ENCODE measurements at regions not wholly inside any gene's neighbourhood (a gene's known extent, or its start where the extent isn't known, plus 50 kb on each side); places are given as distances from the start of the nearest gene placed in this dataset.
"Not testable (repeated sequence)": the region's sequence is repeated elsewhere in the genome, so short reads cannot be mapped to it uniquely, and the experiment has no call there.

DNA sequence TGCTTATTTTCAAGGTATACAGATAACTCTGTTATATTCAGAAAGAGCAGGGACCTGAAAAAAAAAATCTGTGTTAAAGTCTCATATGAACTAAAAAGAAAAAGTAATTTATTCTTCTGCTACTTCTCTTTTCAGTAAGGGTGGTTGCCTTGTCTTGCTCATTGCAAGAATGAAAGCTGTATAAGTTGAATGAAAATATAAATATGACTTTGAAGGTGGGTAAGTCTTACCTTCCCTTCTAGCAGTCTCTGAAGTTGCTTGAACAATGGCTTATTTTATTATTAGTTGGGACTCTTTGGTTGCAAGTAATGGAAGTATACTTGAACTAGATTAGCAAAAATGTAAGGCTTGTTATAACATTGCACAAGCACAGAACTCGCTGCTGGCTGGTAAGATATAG lies 1554.9 kb downstream of the SI start:
- Mint-ChIP-seq H3K4me3 (no peak overlapping the region), H3K4me1 (no peaks in the 10 kb centered on the region), H3K27me3 (no peaks in the 10 kb centered on the region), H3K9me3 (peaks cover 3% of the 10 kb centered on the region), H3K36me3 (ENCODE audit: low read depth) (no peaks in the 10 kb centered on the region), H3K27ac (no peak overlapping the region)
- ChIA-PET POLR2A (no interaction called here), CTCF (no interaction called here)
- no peak for DNase-seq

DNA sequence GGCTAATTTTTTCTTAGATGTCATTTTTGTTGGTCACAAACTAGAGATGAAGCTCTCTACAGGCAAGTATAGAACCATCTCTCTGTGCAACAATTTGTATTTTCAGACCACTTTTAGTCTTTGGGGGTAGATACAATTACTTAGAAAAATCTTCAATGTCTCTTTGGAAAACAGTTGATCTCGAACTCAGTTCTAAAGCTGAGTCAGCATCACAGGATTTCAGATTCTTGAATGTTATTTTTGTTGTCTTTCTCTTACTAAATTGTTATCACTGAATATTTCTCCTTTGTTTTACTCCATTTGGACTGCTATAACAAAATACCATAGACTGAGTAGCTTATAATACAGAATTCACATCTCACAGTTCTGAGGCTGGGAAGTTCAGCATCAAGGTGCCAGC lies 1557.0 kb downstream of the SI start:
- DNase-seq: no peak
- CTCF ChIA-PET: no interaction called here
- Mint-ChIP-seq H3K36me3 (ENCODE audit: low read depth) (no peaks in the 10 kb centered on the region), H3K27ac (no peak overlapping the region), H3K4me1 (no peaks in the 10 kb centered on the region), H3K27me3 (no peaks in the 10 kb centered on the region), H3K9me3 (peaks cover 3% of the 10 kb centered on the region), H3K4me3 (no peak overlapping the region)
- POLR2A ChIA-PET: no interaction called here

DNA sequence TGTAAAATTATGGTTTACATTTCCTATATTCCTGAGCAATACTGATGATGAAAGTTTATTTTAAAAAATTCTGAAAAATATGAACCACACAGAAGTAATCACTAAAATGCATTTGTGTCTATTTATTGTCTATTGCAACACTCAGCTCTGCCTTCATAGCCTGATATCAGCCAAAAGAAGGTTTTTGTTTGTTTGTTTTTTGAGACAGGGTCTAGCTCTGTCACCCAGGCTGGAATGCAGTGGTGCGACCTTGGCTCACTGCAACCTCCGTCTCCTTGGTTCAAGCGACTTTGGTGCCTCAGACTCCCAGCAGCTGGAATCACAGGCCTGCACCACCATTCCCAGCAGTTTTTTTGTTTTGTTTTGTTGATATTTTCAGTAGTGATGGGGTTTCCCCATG lies 1560.2 kb downstream of the SI start:
- H3K27ac Mint-ChIP-seq: no peak overlapping the region
- no peaks in the 10 kb centered on the region for H3K36me3 Mint-ChIP-seq (ENCODE audit: low read depth)
- peaks cover 4% of the 10 kb centered on the region for H3K9me3 Mint-ChIP-seq
- no peaks in the 10 kb centered on the region for H3K27me3 Mint-ChIP-seq
- no peaks in the 10 kb centered on the region for H3K4me1 Mint-ChIP-seq
- DNase-seq: no peak
- ChIA-PET CTCF (no interaction called here), POLR2A (no interaction called here)
- H3K4me3 Mint-ChIP-seq: no peak overlapping the region

DNA sequence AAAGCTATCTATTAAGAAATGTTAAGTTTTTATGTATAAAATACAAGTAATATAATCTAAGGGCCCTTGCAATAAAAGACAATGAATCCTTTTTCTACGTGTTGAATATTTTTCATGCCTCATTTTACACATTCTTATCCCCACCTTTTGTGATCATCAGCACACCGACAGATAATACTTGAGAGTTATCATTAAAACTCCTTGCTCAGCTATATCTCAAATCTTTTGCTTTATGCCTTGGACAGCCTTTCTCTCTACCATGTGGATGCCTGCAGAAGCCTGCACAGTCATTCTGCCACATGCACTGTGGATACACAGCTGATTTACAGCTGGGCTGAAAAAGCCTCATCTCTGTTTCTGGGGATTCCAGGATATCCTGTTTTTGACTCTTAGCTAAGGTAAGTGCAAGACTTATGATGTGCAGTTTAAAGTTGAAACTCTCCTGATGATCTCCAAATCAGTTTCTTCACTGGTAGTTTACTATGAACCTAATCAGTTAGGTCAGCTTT lies 1565.1 kb downstream of the SI start:
- Mint-ChIP-seq H3K27me3 (no peaks in the 10 kb centered on the region), H3K36me3 (ENCODE audit: low read depth) (no peaks in the 10 kb centered on the region), H3K27ac (no peak overlapping the region), H3K4me1 (no peaks in the 10 kb centered on the region), H3K9me3 (peaks cover 2% of the 10 kb centered on the region), H3K4me3 (no peak overlapping the region)
- CTCF ChIA-PET: no interaction called here
- POLR2A ChIA-PET: no interaction called here
- no peak for DNase-seq

DNA sequence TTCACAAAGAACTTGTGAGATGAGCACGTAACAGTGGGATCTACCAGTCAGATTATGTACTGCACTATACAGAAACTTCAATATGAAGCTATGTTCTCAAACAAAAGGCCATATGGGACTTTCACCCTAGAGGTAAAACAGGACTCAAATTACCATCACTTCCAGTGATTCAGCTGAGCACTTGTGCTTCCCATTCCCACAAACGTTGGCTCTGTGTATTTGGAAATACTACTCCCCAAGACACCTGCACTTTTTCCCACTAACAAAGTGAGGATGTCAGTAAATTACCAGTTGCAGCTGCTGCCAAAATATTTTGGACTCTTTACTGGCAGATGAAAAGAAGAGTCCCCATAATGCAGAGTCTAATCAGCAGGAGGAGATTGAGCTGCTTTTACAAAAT lies 1570.1 kb downstream of the SI start:
- ChIA-PET CTCF (no interaction called here), POLR2A (no interaction called here)
- no peaks in the 10 kb centered on the region for H3K36me3 Mint-ChIP-seq (ENCODE audit: low read depth)
- H3K4me3 Mint-ChIP-seq: no peak overlapping the region
- DNase-seq: no peak
- H3K27ac Mint-ChIP-seq: no peak overlapping the region
- H3K9me3 Mint-ChIP-seq: peaks cover 2% of the 10 kb centered on the region
- no peaks in the 10 kb centered on the region for H3K4me1 Mint-ChIP-seq
- H3K27me3 Mint-ChIP-seq: no peaks in the 10 kb centered on the region

DNA sequence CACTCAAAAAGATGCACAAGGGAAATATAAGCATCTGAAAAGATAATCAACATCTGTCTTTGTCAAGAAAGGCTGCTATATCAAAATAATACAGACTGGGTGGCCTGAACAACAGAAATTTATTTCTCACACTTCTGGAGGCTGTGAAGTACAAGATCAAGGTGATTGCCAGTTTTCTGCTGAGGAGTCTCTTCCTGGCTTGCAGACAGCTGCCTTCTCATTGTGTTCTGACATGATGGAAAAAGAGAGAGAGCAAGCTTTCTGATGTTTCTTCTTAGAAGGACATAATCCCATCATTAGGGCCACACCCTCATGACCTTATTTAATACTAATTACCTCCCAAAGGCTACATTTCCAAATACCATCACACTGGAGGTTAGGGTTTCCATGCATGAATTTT lies 1573.3 kb downstream of the SI start:
- DNase-seq: no peak
- Mint-ChIP-seq H3K36me3 (ENCODE audit: low read depth) (no peaks in the 10 kb centered on the region), H3K27me3 (no peaks in the 10 kb centered on the region), H3K4me1 (no peaks in the 10 kb centered on the region), H3K9me3 (peaks cover 2% of the 10 kb centered on the region), H3K4me3 (no peak overlapping the region), H3K27ac (no peak overlapping the region)
- CTCF ChIA-PET: no interaction called here
- POLR2A ChIA-PET: no interaction called here

DNA sequence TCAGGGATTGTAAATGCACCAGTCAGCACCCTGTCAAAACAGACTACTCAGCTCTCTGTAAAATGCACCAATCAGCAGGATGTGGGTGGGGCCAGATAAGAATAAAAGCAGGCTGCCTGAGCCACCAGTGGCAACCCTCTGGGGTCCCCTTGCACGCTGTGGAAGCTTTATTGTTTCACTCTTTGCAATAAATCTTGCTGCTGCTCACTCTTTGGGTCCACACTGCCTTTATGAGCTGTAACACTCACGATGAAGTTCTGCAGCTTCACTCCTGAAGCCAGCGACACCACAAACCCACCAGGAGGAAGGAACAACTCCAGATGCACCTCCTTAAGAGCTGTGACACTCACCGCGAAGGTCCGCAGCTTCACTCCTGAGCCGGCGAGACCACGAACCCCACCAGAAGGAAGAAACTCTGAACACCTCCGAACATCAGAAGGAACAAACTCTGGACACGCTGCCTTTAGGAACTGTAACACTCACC lies 1578.5 kb downstream of the SI start:
- POLR2A ChIA-PET; H3K4me3 Mint-ChIP-seq; H3K4me1 Mint-ChIP-seq; H3K27me3 Mint-ChIP-seq; H3K36me3 Mint-ChIP-seq (ENCODE audit: low read depth); DNase-seq; H3K27ac Mint-ChIP-seq: not testable (repeated sequence)
- H3K9me3 Mint-ChIP-seq: peaks cover 11% of the 10 kb centered on the region
- CTCF ChIA-PET: interaction anchor here (0.6 kb wide), 1 partner anchor 1154 kb away, joined by 5 read pairs; no protein-coding TSS in a partner anchor

DNA sequence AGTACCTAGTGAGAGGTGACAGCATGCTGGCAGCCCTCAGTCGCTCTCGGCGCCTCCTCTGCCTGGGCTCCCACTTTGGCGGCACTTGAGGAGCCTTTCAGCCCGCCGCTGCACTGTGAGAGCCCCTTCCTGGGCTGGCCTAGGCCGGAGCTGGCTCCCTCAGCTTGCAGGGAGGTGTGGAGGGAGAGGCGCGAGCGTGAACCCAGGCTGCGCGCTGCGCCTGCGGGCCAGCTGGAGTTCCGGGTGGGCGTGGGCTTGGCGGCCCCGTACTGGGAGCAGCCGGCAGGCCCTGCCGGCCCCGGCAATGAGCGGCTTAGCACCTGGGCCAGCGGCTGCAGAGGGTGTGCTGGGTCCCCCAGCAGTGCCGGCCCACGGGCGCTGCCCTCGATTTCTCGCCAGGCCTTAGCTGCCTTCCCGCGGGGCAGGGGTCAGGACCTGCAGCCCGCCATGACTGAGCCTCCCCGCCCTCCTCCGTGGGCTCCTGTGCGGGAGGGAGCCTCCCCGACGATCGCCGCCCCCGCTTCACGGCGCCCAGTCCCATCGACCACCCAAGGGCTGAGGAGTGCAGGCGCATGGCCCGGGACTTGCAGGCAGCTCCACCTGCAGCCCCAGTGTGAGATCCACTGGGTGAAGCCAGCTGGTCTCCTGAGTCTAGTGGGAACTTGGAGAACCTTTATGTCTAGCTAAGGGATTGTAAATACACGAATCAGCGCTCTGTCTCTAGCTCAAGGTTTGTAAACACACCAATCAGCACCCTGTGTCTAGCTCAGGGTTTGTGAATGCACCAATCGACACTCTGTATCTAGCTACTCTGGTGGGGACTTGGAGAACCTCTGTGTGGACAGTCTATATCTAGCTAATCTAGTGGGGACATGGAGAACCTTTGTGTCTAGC lies 1579.2 kb downstream of the SI start:
- H3K27ac Mint-ChIP-seq; H3K4me1 Mint-ChIP-seq; POLR2A ChIA-PET; DNase-seq; H3K27me3 Mint-ChIP-seq; H3K4me3 Mint-ChIP-seq; H3K36me3 Mint-ChIP-seq (ENCODE audit: low read depth): not testable (repeated sequence)
- H3K9me3 Mint-ChIP-seq: peaks cover 11% of the 10 kb centered on the region
- CTCF ChIA-PET: interaction anchor here (0.6 kb wide), 1 partner anchor 1153 kb away, joined by 5 read pairs; no protein-coding TSS in a partner anchor

DNA sequence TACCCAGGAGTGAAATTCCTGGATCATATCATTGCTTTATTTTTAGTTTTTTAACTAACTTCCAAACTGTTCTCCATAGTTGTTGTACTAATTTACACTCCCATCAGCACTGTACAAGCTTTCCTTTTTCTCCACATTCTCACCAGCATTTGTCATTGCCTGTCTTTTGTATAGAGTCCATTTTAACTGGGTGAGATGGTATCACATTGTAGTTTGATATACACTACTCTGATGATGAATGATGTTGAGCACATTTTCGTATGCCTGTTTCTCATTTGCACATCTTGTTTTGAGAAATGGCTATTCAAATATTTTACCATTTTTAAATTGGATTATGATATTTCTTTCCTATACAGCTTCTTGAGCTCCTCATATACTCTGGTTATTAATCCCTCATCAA lies 1586.6 kb downstream of the SI start:
- Mint-ChIP-seq H3K9me3 (no peaks in the 10 kb centered on the region), H3K36me3 (ENCODE audit: low read depth) (no peaks in the 10 kb centered on the region), H3K4me1 (no peaks in the 10 kb centered on the region), H3K4me3 (no peak overlapping the region), H3K27me3 (no peaks in the 10 kb centered on the region), H3K27ac (no peak overlapping the region)
- DNase-seq: no peak
- ChIA-PET POLR2A (no interaction called here), CTCF (no interaction called here)

DNA sequence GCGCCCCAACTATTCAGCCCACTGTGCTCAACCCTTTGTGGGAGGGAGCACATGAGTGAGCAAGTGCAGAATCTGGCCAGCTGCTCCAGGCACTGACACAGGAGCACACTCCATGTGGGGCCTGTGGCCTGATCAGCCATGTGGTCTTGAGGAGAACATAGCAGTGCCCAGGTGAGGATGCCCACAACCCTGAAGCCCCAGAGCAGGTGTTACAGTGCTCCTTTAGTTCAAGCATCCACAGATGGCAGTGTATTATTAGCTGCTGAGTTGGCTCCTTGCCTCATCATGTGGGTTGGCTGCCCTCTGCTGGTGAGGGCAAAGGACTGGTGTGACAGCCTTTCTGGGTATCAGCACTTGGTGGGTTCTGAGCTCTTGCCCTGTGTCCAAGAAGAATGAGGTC lies 1588.2 kb downstream of the SI start:
- no peak overlapping the region for H3K4me3 Mint-ChIP-seq
- peak; percentile 33 for DNase-seq
- CTCF ChIA-PET: no interaction called here
- POLR2A ChIA-PET: no interaction called here
- no peaks in the 10 kb centered on the region for H3K36me3 Mint-ChIP-seq (ENCODE audit: low read depth)
- H3K27me3 Mint-ChIP-seq: no peaks in the 10 kb centered on the region
- no peaks in the 10 kb centered on the region for H3K9me3 Mint-ChIP-seq
- H3K4me1 Mint-ChIP-seq: no peaks in the 10 kb centered on the region
- no peak overlapping the region for H3K27ac Mint-ChIP-seq

DNA sequence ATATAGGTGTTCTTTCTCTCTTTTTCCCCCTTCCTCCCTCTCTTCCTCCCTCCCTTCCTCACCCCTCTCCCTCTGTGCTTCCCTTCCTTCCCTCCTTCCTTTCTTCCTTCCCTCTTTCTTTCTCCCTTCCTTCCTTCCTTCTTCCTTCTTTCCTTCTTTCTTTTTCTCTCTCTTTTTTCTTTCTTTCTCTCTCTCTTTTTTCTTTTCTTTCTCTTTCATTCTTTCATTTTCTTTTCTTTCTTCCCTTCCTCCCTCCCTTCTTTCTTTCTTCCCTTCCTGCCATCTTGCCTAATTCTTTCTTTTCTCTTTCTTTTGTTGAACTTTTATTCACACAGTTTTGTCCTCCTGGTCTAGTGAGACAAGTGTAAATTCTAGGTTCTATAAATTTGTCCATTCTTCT lies 1595.6 kb downstream of the SI start:
- Mint-ChIP-seq H3K4me3 (no peak overlapping the region), H3K4me1 (no peaks in the 10 kb centered on the region), H3K27me3 (no peaks in the 10 kb centered on the region), H3K36me3 (ENCODE audit: low read depth) (no peaks in the 10 kb centered on the region), H3K27ac (no peak overlapping the region), H3K9me3 (peaks cover 2% of the 10 kb centered on the region)
- DNase-seq: no peak
- ChIA-PET POLR2A (no interaction called here), CTCF (no interaction called here)

DNA sequence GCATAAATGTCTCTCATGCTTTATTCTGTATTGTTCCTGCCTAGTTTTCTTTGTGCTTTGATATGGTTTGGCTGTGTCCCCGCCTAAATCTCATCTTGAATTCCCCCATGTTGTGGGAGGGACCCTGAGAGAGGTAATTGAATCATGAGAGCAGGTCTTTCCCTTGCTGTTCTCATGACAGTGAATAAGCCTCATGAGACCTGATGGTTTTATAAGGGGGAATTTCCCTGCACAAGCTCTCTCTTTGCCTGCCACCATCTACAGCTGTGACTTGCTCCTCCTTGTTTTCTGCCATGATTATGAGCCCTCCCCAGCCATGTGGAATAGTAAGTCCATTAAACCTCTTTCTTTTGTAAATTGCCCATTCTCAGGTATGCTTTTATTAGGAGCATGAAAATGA lies 1596.6 kb downstream of the SI start:
- no peak overlapping the region for H3K4me3 Mint-ChIP-seq
- no peaks in the 10 kb centered on the region for H3K4me1 Mint-ChIP-seq
- ChIA-PET CTCF (no interaction called here), POLR2A (no interaction called here)
- H3K27ac Mint-ChIP-seq: no peak overlapping the region
- peaks cover 2% of the 10 kb centered on the region for H3K9me3 Mint-ChIP-seq
- no peaks in the 10 kb centered on the region for H3K27me3 Mint-ChIP-seq
- DNase-seq: no peak
- no peaks in the 10 kb centered on the region for H3K36me3 Mint-ChIP-seq (ENCODE audit: low read depth)

DNA sequence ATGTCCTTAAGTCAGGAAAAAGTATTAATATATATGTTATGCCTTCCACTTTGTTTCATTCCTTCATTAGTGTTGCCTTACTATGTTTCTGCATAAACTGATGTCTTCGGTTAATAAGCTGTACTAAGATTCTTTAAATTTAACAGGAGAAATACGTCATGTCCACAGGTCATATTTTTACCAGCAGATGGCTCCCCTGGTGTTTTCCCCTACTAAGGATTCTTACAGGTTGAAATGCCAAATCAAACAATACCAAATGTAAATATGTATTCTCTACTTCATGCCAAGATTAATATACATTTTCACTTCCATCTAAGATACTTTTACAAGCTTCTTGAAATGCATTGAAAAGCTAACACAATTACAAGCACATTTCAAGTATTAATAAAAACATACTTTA lies 1602.1 kb downstream of the SI start:
- POLR2A ChIA-PET: no interaction called here
- no peaks in the 10 kb centered on the region for H3K27me3 Mint-ChIP-seq

DNA sequence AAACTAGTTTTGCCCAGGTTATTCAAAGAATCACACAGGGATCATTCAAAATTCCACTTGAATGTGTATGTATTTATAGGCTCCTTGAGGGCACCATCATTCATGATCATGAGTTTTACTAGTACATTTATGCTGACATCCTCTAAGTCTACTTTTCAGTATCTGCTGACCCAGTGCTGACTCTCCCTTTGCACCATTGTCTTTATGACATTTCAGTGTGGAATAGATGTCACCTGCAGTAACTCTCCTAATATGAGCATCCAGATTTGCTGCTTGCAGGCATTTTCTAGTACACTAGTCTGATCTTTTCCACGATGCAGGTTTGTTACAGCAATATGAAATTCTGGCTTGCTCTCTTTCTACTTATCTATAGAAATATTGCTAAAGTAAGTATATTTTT lies 1603.5 kb downstream of the SI start:
- Mint-ChIP-seq H3K27me3 (no peaks in the 10 kb centered on the region), H3K27ac (no peak overlapping the region), H3K4me3 (no peak overlapping the region), H3K4me1 (no peaks in the 10 kb centered on the region), H3K9me3 (peaks cover 5% of the 10 kb centered on the region), H3K36me3 (ENCODE audit: low read depth) (no peaks in the 10 kb centered on the region)
- POLR2A ChIA-PET: no interaction called here
- no peak for DNase-seq
- CTCF ChIA-PET: no interaction called here

More for the DNA sequence above, 1602.1 kb downstream of the SI start:
- peaks cover 2% of the 10 kb centered on the region for H3K9me3 Mint-ChIP-seq
- no peak for DNase-seq
- H3K4me1 Mint-ChIP-seq: no peaks in the 10 kb centered on the region
- CTCF ChIA-PET: no interaction called here
- H3K4me3 Mint-ChIP-seq: no peak overlapping the region
- H3K27ac Mint-ChIP-seq: no peak overlapping the region
- no peaks in the 10 kb centered on the region for H3K36me3 Mint-ChIP-seq (ENCODE audit: low read depth)

Measured in activated CD4-positive, alpha-beta T cell treated with anti-CD3 and anti-CD28 coated beads, Interleukin-2, amount 10 ng/mL, durations not matched to agents 7 days and 5 days (primary cell).